SK-N-SH treated with all-trans-retinoic acid at 6 μM for 48 hours (cell line): ENCODE measurements at regions not wholly inside any gene's neighbourhood (a gene's known extent, or its start where the extent isn't known, plus 50 kb on each side); places are given as distances from the start of the nearest gene placed in this dataset.

ENCODE experiments used
- CSDC2 ChIP-seq: fragments of 250-450 bp; sonication (Bioruptor Pico); IDR thresholded peaks from 2 replicates; pipeline ENCODE4 v1.5.0; 2020; ENCODE audit warnings: mild to moderate bottlenecking, moderate library complexity
- GLIS3 ChIP-seq: fragments of 250-450 bp; sonication (Bioruptor Pico); IDR thresholded peaks from 2 replicates; pipeline ENCODE4 v1.5.0; 2020; ENCODE audit warnings: mild to moderate bottlenecking, moderate library complexity
- SNAI2 ChIP-seq: fragments of 250-450 bp; sonication (Bioruptor Pico); IDR thresholded peaks from 2 replicates; pipeline ENCODE4 v1.5.0; 2020; ENCODE audit warnings: mild to moderate bottlenecking, moderate library complexity
- TOX ChIP-seq: fragments of 250-450 bp; sonication (Bioruptor Pico); IDR thresholded peaks from 2 replicates; pipeline ENCODE4 v1.8.0; 2021; ENCODE audit warnings: mild to moderate bottlenecking, moderate library complexity, borderline replicate concordance
- ZFP3 ChIP-seq: fragments of 250-450 bp; sonication (Bioruptor Pico); IDR thresholded peaks from 2 replicates; pipeline ENCODE4 v1.5.0; 2020; ENCODE audit warnings: mild to moderate bottlenecking, moderate library complexity
- ZNF565 ChIP-seq: fragments of 450-650 bp; formaldehyde crosslinking; conservative IDR thresholded peaks from 2 replicates; pipeline ENCODE4 v1.5.0; 2020; ENCODE audit warnings: low read depth, mild to moderate bottlenecking, moderate library complexity
- TF ChIP-seq, protein P1 (sequence below): fragments of 250-450 bp; sonication (Bioruptor Pico); IDR thresholded peaks from 2 replicates; pipeline ENCODE4 v1.8.0; 2020; ENCODE audit warnings: mild to moderate bottlenecking, moderate library complexity, borderline replicate concordance

DNA sequence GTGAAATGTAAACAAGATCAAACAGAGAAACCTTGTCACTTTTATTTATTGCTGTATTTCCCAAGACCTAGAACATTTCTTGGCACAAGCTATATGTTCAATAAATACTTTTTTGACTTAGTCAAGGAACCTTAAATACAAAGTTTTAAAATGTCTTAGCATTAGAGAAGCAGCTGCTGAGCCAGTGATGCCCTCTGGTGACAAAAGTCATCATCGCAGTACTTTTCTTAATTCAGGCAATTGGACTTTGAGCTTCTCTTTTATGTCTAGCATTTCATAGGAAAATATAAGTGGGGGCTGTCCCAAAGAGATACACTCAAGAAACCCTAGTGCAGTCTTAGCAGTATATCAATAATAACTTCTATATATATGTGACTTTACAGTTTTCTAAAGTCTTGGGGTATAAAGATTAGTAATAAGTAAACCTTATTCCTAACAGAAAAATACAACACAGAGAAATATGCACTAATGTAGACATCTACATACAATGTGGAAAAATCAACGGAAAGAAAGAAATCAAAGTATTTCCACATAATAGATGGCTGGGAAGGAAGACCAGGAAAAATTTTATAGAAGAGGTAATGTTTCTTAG lies 118.4 kb downstream of the DTHD1 start:
- TF ChIP-seq GLIS3 (no peak), CSDC2 (no peak), ZNF565 (CRISPR knock-in tag) (no peak), ZFP3 (CRISPR knock-in tag) (no peak), SNAI2 (CRISPR knock-in tag) (no peak), TOX (CRISPR knock-in tag) (no peak)
- TF ChIP-seq, protein P1, sequence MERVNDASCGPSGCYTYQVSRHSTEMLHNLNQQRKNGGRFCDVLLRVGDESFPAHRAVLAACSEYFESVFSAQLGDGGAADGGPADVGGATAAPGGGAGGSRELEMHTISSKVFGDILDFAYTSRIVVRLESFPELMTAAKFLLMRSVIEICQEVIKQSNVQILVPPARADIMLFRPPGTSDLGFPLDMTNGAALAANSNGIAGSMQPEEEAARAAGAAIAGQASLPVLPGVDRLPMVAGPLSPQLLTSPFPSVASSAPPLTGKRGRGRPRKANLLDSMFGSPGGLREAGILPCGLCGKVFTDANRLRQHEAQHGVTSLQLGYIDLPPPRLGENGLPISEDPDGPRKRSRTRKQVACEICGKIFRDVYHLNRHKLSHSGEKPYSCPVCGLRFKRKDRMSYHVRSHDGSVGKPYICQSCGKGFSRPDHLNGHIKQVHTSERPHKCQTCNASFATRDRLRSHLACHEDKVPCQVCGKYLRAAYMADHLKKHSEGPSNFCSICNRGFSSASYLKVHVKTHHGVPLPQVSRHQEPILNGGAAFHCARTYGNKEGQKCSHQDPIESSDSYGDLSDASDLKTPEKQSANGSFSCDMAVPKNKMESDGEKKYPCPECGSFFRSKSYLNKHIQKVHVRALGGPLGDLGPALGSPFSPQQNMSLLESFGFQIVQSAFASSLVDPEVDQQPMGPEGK (CRISPR knock-in tag): no peak
